GM21528 (cell line): ENCODE measurements at regions not wholly inside any gene's neighbourhood (a gene's known extent, or its start where the extent isn't known, plus 50 kb on each side); places are given as distances from the start of the nearest gene placed in this dataset.

Experiments
- ATAC-seq: cut with Tn5 transposase; IDR thresholded peaks from one replicate; pipeline ENCODE4 v1.9.1; 2021; ENCODE audit warnings: mild to moderate bottlenecking, moderate library complexity; ENCODE audit not compliant: unreplicated experiment, low FRiP score

GRCh38 chr6:125486881-125487280 lies 185.1 kb upstream of the HDDC2 start:
- no peak for ATAC-seq

GRCh38 chr6:125489579-125490285 lies 188.0 kb upstream of the HDDC2 start:
- no peak for ATAC-seq

GRCh38 chr6:125491860-125492618 lies 190.3 kb upstream of the HDDC2 start:
- ATAC-seq, result no peak

- ATAC-seq, result no peak
These were observed 196.8 kb upstream of the HDDC2 start for GRCh38 chr6:125498606-125499005.

GRCh38 chr6:125499535-125499934 lies 197.8 kb upstream of the HDDC2 start:
- ATAC-seq, result no peak

- ATAC-seq, result no peak
These were observed 201.4 kb upstream of the HDDC2 start for GRCh38 chr6:125503181-125503580.

GRCh38 chr6:125507987-125508655 lies 206.4 kb upstream of the HDDC2 start:
- ATAC-seq, result no peak

- ATAC-seq, result no peak
These were observed 207.0 kb upstream of the HDDC2 start for GRCh38 chr6:125508793-125509192.

- no peak for ATAC-seq
These were observed 207.7 kb upstream of the HDDC2 start for GRCh38 chr6:125509477-125509876.

- no peak for ATAC-seq
These were observed 208.6 kb upstream of the HDDC2 start for GRCh38 chr6:125510405-125510804.

GRCh38 chr6:125511809-125512396 lies 210.1 kb upstream of the HDDC2 start:
- ATAC-seq, result no peak

- ATAC-seq, result peak; percentile 77
These were observed 210.9 kb upstream of the HDDC2 start for GRCh38 chr6:125512621-125513020.

GRCh38 chr6:125513978-125514377 lies 212.2 kb upstream of the HDDC2 start:
- no peak for ATAC-seq

- no peak for ATAC-seq
These were observed 214.9 kb upstream of the HDDC2 start for GRCh38 chr6:125516644-125517043.

- ATAC-seq, result no peak
These were observed 217.6 kb upstream of the HDDC2 start for GRCh38 chr6:125519367-125519766.

- no peak for ATAC-seq
These were observed 222.6 kb upstream of the HDDC2 start for GRCh38 chr6:125524356-125524755.

GRCh38 chr6:125526007-125526720 lies 223.3 kb upstream of the HEY2 start:
- no peak for ATAC-seq

GRCh38 chr6:125528621-125529041 lies 220.8 kb upstream of the HEY2 start:
- ATAC-seq, result no peak

GRCh38 chr6:125529061-125529460 lies 220.4 kb upstream of the HEY2 start:
- no peak for ATAC-seq

GRCh38 chr6:125533710-125534397 lies 215.6 kb upstream of the HEY2 start:
- no peak for ATAC-seq
